ENCODE measurements at regions not wholly inside any gene's neighbourhood (a gene's known extent, or its start where the extent isn't known, plus 50 kb on each side); places are given as distances from the start of the nearest gene placed in this dataset.

DNA sequence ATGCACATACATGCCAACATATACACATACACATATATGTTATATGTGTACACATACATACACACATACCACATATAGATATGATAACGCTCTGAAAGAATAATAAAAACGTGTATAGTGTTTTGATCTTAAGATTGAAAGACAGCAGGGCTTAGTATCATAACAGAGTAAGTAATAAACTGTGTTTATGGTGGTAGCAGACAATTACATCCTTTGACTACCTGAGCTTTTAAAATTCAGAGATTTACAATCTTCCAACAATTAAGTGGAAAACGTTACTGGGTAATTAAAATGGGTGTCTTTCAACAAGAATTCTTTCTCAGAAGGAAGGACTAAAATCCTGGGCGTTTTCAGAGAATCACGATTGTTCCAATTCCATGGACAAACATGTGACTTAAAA lies 552.4 kb downstream of the EPHA4 start:
- no peak for DNase-seq

DNA sequence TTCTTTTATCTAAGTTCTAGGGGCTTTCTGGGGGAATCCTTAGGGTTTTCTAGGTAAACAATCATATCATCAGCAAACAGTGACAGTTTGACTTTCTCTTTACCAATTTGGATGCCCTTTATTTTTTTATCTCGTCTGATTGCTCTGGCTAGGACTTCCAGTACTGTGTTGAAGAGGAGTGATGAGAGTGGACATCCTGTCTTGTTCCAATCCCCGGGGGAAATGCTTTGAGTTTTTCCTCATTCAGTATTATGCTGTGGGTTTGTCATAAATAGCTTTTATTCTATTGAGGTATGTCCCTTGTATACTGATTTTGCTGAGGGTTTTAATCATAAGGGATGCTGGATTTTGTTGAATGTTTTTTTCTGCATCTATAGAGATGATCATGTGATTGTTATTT lies 549.5 kb downstream of the EPHA4 start:
- DNase-seq, result no peak

DNA sequence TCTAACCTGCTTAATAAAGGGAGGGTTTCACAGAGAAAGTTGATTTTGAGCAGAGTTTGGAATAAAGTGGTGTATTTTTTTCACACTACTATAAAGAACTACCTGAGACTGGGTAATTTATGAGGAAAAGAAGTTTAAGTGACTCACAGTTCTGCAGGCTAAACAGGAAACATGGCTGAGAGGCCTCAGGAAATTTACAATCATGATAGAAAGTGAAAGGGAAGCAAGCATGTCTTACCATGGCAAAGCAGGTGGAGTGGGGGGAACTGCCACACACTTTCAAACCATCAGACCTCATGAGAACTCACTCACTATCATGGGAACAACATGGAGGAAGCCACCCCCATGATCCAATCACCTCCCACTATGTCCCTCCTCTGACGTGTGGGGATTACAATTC lies 546.7 kb downstream of the EPHA4 start:
- DNase-seq, result no peak

DNA sequence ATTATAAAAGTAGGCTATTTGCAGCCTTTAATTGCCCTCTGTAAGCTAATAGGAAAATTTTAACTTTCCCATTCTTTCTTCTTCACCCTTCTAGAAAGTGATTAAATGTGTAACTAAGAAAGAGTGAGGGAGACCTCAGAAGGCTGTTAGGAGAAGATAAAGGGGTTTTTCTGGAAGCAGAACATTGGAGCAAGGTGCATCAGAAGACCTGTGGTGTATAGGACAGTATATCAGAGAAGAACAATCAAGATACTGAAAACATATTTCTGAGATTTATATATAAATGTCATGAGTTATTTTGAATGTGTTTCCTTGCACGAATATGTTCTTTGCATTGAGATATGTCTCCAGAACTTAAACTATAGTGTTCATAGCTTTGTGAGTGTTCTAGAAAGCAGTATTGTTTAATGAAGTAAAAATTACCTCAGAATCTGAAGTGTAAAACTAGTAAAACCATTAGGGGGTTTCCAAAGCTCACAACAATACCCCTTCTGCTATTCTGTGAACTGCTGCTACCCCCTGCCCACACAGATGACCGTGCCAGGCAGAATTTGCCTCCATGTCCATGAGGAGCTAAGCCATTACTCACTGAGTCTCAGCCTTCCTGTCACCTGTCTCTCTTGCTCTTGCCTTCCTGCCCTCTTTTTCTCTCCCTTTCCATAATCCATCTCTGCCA lies 537.9 kb downstream of the EPHA4 start:
- DNase-seq, result no peak

DNA sequence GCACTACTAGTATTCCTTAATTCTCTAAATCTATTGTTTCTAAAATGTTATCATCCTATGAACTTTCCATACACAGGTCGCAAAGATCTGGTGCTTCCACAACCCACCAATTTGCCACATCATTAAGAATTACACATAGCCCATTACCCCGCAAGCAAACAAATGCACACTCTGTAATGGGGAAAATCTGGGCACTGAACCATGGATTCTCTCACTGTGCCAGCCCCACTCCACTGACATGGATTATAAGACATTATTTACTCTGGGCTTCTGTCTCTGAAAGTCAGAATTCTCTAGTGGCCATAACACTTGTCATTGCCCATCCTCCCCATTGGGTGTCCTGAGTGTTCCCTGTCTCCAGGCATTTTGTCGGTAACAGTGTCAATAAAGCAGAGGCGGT lies 537.1 kb downstream of the EPHA4 start:
- no peak for DNase-seq

DNA sequence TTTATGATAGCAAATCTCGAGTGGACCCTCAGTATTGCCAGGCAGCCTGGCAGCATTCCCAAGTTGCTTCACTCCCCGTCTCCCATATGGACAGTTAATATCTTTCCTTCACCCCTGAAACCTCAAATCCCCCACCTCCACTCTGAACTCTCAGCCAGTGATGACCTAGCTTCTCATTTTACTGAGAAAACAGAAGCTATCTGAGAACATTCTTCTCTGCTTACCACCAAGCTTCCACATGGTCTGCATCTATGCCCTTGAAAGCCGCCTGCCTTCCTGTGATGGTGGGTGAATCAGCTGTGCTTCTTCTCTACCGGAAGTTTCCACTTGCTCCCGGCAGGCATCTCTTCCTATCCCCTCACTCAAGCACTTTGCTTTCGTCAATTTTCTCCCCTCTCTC lies 529.2 kb downstream of the EPHA4 start:
- no peak for DNase-seq

DNA sequence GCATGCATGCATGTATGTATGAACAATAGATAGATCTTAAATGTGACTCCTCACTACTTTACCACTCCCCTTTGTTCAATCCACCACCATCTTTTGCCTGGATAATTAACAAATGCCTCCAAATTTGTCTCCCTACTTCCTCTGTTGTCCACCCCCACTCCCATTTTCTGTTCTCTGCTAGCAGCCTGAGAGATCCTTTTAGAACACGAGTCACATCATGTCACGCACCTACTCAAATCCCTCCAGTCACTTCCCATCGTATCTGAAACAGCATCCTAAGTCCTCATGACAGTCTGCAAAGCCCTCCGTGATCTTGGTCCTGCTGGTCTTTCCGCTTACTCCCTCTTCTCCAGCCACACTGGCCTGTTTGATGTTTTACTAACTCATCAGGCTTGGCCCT lies 527.3 kb downstream of the EPHA4 start:
- no peak for DNase-seq

DNA sequence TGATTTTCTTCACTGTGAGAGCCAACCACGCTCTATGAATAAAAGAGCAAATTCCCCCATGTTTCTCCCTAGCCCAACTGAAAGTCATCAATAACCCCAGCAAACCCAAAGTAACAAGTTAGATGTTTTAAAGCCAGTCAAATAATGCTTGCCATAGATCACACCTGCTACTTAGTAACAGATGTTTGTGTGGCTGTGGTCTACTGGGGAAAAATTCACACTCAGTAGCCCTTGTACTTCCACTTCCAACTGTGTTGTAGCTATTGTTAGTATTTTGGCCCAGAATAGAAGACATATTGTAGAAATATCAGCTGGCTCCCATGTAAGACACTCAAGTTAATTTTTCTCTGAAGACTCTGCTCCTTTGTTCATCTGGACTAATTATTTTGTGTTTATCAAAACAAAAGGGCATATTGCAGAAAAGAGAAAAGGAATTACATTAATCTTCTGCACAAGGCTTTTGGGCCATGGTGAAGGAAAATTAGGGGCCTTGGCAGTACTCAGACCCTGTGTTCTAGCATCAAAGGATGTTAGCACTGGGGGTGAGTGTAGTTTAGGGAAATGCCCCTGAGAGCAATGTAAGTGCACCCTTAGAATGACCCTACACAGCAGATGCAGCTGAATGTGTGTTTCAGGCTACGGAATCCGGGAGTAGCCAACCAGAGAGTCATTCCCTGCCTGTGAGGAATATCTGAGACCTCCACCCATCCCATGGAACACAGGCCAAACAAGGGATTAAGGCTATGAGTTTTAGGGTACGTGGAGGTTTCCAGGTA lies 521.9 kb downstream of the EPHA4 start:
- DNase-seq, result no peak

DNA sequence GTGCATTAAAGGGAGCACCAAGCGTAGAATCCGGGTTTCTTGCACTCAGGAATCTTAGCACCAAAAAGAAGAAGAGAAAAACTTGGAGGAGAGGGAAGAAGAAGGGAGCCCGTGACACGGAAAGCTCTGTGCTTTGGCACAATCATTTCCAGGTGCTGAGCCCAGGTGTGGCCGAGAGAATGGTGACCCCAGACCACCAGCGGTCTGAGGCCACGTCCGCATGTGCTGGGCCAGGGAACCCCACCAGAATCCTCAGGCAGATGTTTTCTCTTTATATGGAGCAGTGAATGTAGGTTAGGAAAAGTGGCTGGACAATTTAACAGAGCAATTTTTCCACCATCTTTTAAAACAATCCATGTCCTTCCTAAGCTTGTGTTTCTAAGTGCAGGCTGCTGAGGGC lies 520.9 kb downstream of the EPHA4 start:
- DNase-seq, result no peak

DNA sequence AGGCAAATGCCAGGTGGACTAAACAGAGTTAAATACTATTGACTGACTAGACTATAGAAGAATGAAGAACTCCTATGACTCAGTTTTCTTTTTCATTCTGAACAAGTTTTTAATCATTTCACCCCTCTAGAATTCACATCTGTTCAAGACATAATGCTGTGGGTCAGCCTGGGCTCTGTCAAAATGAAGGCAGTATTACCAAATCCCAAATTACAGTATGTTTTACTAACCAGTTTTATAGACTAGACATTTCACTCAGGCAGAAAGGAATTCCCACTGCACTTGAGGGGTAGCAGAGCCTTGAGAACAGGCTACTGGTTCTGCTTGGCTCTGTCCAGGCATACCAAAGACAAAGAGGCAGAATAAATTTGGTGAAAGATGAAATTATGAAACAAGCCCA lies 511.7 kb downstream of the EPHA4 start:
- no peak for DNase-seq

DNA sequence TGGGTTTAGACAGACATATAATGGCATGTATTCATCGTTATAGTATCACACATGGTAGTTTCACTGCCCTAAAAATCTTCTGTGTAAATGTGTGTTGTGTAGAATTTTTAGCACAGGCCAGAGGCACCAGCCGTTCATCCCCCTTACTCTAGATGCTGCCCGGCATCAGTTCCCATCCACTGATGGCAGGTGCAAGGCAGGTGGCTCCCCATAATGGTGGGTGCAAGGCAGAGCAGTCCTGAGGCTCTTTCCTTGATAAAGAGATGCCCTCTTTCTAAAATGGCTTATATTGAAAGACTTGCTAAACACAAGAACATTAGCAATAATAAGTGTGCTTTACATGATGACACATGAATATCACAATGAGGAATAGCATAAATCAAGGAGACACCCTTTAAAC lies 508.5 kb downstream of the EPHA4 start:
- DNase-seq, result no peak

DNA sequence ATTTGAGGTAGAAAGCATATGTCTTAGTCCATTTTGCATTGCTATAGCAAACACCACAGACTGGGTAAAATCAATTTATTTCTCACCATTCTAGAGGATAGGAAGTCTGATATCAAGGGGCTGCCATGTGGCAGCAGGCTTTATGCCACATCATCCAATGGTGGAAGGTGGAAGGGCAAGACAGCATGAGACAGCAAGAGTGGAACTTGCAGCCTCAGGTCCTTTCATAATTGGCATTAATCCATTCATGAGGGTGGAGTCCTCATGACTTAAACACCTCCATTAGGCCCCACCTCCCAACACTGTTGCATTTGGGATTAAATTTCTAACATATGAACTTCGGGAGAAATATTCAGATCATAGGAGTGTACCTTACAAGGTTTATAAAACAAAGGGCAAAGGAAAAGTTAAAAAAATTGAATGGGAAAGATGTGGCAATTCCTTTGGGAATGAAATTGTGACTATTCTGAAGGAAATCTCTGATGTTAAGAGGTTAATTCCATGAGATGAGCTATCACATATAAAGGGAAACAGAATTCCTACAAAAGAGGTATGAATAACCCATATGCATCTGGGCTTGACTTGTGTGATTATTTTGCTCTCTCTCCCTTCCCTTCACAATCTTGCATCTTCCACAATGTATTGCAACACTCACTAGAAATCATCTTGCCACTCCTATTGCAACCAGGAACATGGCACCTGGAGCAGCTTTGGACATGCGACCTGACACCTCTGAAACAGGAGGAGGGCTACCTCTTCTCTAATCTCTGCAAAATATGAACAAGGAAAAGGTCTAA lies 507.8 kb downstream of the EPHA4 start:
- DNase-seq, result no peak

DNA sequence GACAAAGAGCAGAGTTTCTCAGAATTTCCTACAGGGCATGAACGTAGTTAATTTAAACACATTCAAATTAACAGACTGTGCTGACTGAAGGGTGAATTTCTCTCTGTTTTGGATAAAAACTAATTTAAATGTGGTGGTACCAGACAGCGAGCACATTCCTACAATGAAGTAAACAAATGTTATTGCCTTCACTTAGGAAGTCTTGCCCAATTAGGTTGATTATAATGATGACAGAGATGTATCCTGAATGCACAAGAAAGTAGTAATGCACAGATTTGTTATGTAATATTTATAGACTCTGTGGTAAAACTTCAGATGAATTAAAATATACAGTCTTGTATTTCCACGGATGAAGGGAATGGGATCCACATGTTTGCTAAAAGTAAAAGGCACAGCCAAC lies 507.2 kb downstream of the EPHA4 start:
- no peak for DNase-seq

DNA sequence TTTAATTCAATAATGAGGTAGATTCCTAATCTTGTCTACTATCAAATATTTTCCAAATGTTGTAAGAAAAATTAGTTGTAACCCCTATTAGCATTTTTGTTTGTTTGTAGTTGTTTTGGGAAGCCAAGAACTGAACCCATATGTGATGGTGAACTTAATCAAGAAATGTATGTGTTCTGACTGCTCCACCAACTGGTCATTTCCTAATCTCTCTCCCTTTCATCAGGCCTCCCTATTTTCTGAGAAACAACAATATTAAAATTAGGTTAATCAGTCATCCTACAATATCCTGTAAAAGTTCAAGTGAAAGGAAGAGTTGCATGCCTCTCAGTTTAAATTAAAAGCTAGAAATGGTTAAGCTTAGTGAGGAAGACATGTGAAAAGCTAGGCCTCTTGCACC lies 504.0 kb downstream of the EPHA4 start:
- no peak for DNase-seq

DNA sequence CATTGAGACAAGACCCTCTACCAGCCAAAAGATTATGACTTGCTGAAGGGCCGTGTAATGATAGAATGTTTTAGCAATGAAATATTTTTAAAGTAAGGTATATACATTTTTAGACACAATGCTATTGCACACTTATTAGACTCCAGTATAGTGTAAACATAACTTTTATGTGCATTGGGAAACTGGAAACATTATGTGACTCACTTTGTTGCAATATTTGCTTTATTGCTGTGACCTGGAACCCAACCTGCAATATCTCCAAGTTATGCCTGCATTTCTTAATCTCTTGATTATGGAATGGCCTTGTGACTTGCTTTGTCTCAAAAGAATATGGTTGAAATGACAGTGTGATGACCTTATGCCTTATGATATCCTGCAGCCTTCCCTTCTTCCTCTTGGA lies 502.0 kb downstream of the EPHA4 start:
- no peak for DNase-seq

DNA sequence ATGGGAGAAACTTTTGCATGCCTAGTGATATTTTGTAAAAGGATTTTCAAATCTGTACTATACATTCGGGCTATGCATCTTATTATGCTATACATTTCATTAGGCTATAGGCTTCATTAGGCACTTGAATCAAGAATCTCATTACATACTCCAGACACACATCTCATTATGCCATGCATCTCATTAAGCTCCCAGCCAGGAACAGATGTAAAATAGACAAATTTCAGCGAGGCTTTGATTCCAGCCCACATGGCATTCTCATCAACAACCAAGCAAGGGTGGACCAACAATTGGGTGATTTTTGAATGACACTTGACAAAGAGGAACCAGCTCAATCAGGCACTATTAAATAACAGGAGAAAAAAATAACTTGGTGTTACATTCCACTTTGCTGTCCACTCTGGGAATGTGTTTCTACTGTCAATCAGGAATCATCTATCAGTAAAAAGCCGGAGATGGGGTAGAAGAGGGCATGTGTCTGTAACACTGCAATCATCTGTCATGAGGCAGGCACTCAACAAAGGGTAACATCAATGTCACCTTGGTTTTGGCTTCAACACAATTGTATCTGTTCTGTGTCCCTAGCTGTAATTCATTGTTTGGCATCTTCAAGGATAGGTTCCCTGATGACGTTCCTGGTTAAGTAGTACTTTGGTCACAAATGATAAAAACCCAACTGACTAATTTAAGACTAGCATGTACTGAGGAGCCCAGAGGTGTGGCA lies 498.6 kb downstream of the EPHA4 start:
- DNase-seq, result no peak

DNA sequence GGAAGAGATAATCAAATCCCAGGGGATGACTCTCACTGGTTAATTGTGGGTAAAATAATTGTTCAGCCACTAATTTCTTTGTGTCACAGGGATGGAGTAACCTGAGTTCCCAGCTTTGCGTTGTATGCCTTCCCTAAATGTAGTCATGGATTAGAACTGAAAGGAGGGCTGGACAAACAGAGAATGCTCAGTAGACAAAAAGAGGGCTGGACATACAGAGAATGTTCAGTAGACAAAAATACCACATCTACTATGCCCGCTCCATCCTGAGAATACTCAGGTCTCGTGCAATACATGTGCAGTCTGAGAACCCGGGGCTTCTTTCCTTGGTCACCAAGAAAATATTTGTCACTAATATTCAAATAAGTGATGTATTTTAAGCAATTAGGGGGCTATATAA lies 497.9 kb downstream of the EPHA4 start:
- no peak for DNase-seq

DNA sequence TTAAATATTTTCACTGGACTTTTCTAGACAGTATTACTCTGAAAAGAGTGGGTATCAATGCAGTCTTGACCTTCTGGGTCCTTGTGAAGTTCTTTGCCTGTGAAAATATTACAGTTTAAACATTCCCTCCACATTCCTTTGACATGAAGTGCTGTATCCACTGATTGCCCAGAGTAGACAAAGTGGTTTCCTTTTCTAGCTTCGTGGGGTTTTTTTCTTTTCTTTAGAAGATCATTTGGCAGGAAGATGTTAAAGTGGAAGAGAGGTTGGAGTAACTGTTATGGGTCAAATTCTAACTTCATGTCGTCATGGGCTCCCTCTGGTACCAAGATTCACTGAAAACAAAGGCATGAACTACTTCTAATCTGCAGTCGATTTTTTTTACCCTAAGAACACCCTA lies 496.9 kb downstream of the EPHA4 start:
- DNase-seq, result no peak

DNA sequence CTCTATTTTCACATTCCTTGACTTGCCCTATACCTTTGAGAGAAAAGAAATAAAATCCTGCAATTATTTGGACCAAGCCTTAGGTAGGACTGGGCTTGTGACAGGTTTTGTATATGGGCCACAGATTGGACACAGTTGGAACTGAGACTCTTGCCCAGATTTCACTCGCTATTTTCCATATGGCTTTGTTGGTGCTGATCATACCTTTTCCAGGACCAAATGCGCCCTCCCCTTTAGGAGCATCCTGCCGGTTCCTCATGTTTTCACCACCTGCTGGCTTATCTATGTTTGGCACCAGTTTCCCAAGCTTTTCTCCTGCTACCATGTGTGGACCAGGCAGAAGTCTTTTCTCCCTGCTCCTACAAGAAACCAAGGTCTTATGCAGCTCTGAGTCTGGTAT lies 494.9 kb downstream of the EPHA4 start:
- no peak for DNase-seq

DNA sequence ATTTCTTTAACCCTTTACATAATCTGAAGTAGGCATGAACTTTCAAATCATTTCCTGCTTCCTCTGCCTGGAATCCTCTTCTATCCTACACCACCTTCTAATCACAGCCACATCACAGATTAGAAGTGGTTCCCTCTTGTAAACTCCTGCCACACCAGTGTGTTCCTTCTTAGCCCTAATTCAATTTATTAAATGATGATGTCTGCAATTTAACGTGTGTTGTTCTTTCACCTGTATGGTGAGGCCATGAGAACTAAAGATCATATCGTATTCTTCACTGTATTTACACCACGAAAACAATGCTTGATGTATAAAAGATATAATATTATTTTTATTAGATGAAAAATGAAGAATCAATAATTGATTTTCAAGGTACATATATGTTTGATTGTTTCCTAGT lies 494.3 kb downstream of the EPHA4 start:
- DNase-seq, result no peak

DNA sequence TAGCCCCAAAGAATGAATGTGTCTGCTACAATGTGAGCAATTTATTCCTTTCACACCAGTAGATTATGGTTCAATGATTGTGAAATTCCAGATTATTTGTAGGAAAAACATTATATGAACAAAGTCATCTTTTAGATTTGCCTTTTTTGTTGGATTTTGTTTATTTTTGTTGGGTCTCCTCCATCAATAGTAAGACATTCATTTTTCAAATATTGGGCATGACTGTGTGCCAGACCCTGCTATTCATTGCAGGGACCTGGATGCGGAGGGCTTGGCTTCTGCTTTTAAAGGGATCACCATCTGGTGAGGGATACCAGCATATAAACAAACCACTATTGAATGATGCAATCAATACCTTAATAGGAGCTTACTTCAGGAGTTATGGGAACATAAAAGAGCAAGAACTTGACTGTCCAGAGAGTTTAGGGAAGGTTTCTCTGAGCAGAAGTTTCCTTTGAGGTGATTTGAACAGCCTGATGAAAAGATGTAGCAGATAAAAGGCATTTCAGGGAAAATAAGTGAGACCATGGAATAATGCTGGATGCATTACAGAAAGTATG lies 486.7 kb downstream of the EPHA4 start:
- no peak for DNase-seq

DNA sequence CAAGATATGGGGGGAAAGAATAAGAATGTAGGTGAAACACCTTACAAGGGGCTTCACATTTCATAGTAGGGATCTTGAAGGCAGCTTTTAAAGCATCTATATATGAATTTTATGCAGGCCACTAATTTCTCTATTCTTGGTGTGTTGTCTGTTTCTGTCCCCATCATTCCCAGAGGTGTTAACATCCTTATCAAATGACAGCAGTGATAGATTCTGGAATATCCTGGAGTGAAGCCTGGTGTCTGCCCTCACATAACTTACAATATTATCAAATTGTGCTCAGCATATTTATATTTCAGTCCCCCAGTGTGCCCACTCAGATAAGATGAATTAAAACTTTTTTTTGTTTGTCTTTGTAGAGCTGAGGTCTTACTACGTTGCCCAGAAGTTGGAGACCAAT lies 486.2 kb downstream of the EPHA4 start:
- no peak for DNase-seq

DNA sequence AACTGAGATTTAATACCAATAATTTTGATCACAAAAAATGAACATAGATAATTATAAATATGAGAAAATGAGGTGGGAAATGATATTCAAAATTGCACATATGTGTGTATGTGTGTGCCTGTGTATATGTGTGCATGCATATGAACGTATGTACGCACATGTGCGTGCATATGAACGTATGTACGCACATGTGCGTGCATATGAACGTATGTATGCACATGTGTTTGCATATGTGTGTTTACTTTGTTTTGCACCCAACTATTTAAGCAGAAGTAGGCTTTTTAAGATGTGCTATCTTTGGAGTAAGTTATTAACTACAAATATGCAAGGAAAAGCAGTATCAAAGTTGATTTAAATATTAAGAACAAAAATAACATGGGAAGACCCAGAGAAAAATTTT lies 484.3 kb downstream of the EPHA4 start:
- no peak for DNase-seq

Data from NCI-H2107 (cell line).